A549 (cell line): ENCODE measurements at regions not wholly inside any gene's neighbourhood (a gene's known extent, or its start where the extent isn't known, plus 50 kb on each side); places are given as distances from the start of the nearest gene placed in this dataset.

Source experiments
- ATAC-seq, 2 experiments: fragments of 200-7000 bp in 1 of 2; fragments of >200 bp in 1 of 2; cut with Nextera tagmentation in 1 of 2; cut with Tn5 transposase in 1 of 2; 3 replicates each; pipeline versions ENCODE4 v1.8.0 to v1.9.1; 2018 to 2020; ENCODE audit warnings: mild to moderate bottlenecking in 1 of 2, moderate library complexity in 1 of 2
- CTCF ChIA-PET: fragments of 300-600 bp; sonication (Branson Sonifier 250); formaldehyde crosslinking; extraction: SDS; loops from one replicate; lab custom pipeline; 2021; ENCODE audit warnings: antibody characterized with exemption, inconsistent platforms; lab: Yijun Ruan, JAX
- POLR2A ChIA-PET: fragments of 350-600 bp; formaldehyde crosslinking; extraction: SDS; loops from one replicate; lab custom pipeline; 2021; ENCODE audit warnings: antibody characterized with exemption, inconsistent platforms; lab: Yijun Ruan, JAX
- DNase-seq, 2 experiments: peaks; one replicate each; pipeline versions ENCODE4 v3.0.0 to v3.0.0-alpha.2; 2011 to 2016; ENCODE audit warnings: low read depth in 1 of 2, low spot score in 1 of 2
- FAIRE-seq: peaks from 2 replicates; lab custom pipeline; 2011; peaks lifted over from hg19 to GRCh38; lab: Jason Lieb, UNC
- H3K27ac ChIP-seq, 2 experiments: fragments of >200 bp; sonication (Bioruptor Twin); formaldehyde crosslinking; 3 replicates each; pipeline ENCODE4 v1.5.1; 2016 to 2017
- H3K4me1 ChIP-seq: fragments of >200 bp; sonication (Bioruptor Twin); formaldehyde crosslinking; 3 replicates; pipeline ENCODE4 v1.6.1; 2016
- H3K4me2 ChIP-seq: fragments of >200 bp; sonication (Bioruptor Twin); formaldehyde crosslinking; 3 replicates; pipeline ENCODE4 v1.6.1; 2016
- H3K4me3 ChIP-seq: fragments of >200 bp; sonication (Bioruptor Twin); formaldehyde crosslinking; 3 replicates; pipeline ENCODE4 v1.5.1; 2016
- H3K9me3 ChIP-seq: fragments of >200 bp; sonication (Bioruptor Twin); formaldehyde crosslinking; 3 replicates; pipeline ENCODE4 v1.6.1; 2016
- BHLHE40 ChIP-seq: IDR thresholded peaks from 2 replicates; pipeline ENCODE4 v1.6.1; 2012; ENCODE audit warnings: low read depth, low read length, inconsistent platforms
- CBX2 ChIP-seq: fragments of 200-600 bp; sonication (generic); IDR thresholded peaks from 2 replicates; pipeline ENCODE4 v1.6.1; 2016; ENCODE audit warnings: low read depth, mild to moderate bottlenecking, borderline replicate concordance
- CEBPB ChIP-seq, 2 experiments: fragments of >200 bp in 1 of 2; sonication (Bioruptor Twin) in 1 of 2; formaldehyde crosslinking in 1 of 2; IDR thresholded peaks; 2 replicates each; pipeline ENCODE4 v1.6.1; 2012 to 2016
- CHD4 ChIP-seq: fragments of 200-600 bp; sonication (generic); IDR thresholded peaks from 2 replicates; pipeline ENCODE4 v1.6.1; 2016; ENCODE audit warnings: antibody characterized with exemption, mild to moderate bottlenecking, borderline replicate concordance
- EHMT2 ChIP-seq: fragments of 200-600 bp; sonication (generic); IDR thresholded peaks from 2 replicates; pipeline ENCODE4 v1.6.1; 2016; ENCODE audit warnings: antibody characterized with exemption, low read depth, mild to moderate bottlenecking, moderate library complexity
- ESRRA ChIP-seq: fragments of 150-350 bp; IDR thresholded peaks from 2 replicates; pipeline ENCODE4 v1.6.1; 2014; ENCODE audit warnings: mild to moderate bottlenecking, low read length, borderline replicate concordance
- FOSL2 ChIP-seq, 2 experiments: fragments of 450-650 bp in 1 of 2; fragments of >200 bp in 1 of 2; sonication (Bioruptor Twin) in 1 of 2; formaldehyde crosslinking; IDR thresholded peaks; 2 replicates each; pipeline versions ENCODE4 v1.5.0 to v1.6.1; 2016 to 2020; ENCODE audit warnings: mild to moderate bottlenecking in 1 of 2, moderate library complexity in 1 of 2
- FOXS1 ChIP-seq: fragments of 250-450 bp; sonication (Bioruptor Pico); IDR thresholded peaks from 2 replicates; pipeline ENCODE4 v1.5.0; 2020; ENCODE audit warnings: mild to moderate bottlenecking, moderate library complexity
- GATA3 ChIP-seq: IDR thresholded peaks from 2 replicates; pipeline ENCODE4 v1.6.1; 2012; ENCODE audit warnings: borderline replicate concordance
- HOXA7 ChIP-seq: fragments of 250-450 bp; sonication (Bioruptor Pico); IDR thresholded peaks from 2 replicates; pipeline ENCODE4 v1.5.0; 2020; ENCODE audit warnings: mild to moderate bottlenecking, moderate library complexity
- JUN ChIP-seq, 2 experiments: fragments of >200 bp; sonication (Bioruptor Twin); formaldehyde crosslinking; IDR thresholded peaks; 2 replicates in 1 of 2; 3 replicates in 1 of 2; pipeline ENCODE4 v1.6.1; 2016 to 2017
- MAZ ChIP-seq: fragments of 150-350 bp; IDR thresholded peaks from 2 replicates; pipeline ENCODE4 v1.6.1; 2014; ENCODE audit warnings: antibody characterized with exemption, low read depth, low read length, borderline replicate concordance
- PHF8 ChIP-seq: fragments of 200-600 bp; sonication (generic); IDR thresholded peaks from 2 replicates; pipeline ENCODE4 v1.6.1; 2016; ENCODE audit warnings: low read depth, mild to moderate bottlenecking, antibody characterized with exemption, moderate library complexity, borderline replicate concordance
- RCOR1 ChIP-seq: fragments of 150-350 bp; IDR thresholded peaks from 2 replicates; pipeline ENCODE4 v1.6.1; 2014; ENCODE audit warnings: antibody characterized with exemption, low read length, low read depth
- RNF2 ChIP-seq: fragments of 200-600 bp; sonication (generic); IDR thresholded peaks from 2 replicates; pipeline ENCODE4 v1.6.1; 2016; ENCODE audit warnings: low read depth, mild to moderate bottlenecking, antibody characterized with exemption, moderate library complexity, borderline replicate concordance
- TP53 ChIP-seq: fragments of 250-450 bp; sonication (Bioruptor Pico); IDR thresholded peaks from 2 replicates; pipeline ENCODE4 v1.5.0; 2021; ENCODE audit warnings: mild to moderate bottlenecking, moderate library complexity
- ZFP36 ChIP-seq: fragments of 450-650 bp; IDR thresholded peaks from 2 replicates; pipeline ENCODE4 v1.6.1; 2014; ENCODE audit warnings: borderline replicate concordance; ENCODE audit not compliant: partially characterized antibody
- ZNF302 ChIP-seq: fragments of 250-450 bp; sonication (Bioruptor Pico); IDR thresholded peaks from 2 replicates; pipeline ENCODE4 v1.9.0; 2021; ENCODE audit warnings: inconsistent platforms, mild to moderate bottlenecking, moderate library complexity
- ZSCAN20 ChIP-seq: fragments of 250-450 bp; sonication (Bioruptor Pico); IDR thresholded peaks from 2 replicates; pipeline ENCODE4 v1.8.0; 2022; ENCODE audit warnings: mild to moderate bottlenecking, moderate library complexity
- WGBS: methylation state at CpG from one replicate; pipeline ENCODE4 v1.1.6; 2017; ENCODE audit errors: missing lambda C conversion rate; 5-methylcytosine and 5-hydroxymethylcytosine counted together
- TF ChIP-seq, protein P1 (sequence below): fragments of >200 bp; sonication (Bioruptor Twin); formaldehyde crosslinking; IDR thresholded peaks from 3 replicates; pipeline ENCODE4 v1.6.1; 2016
- TF ChIP-seq, protein P2 (sequence below): IDR thresholded peaks from 2 replicates; pipeline ENCODE4 v1.6.1; 2012
- TF ChIP-seq, protein P3 (sequence below): fragments of >200 bp; sonication (Bioruptor Twin); formaldehyde crosslinking; IDR thresholded peaks from 3 replicates; pipeline ENCODE4 v1.5.1; 2016

DNA sequence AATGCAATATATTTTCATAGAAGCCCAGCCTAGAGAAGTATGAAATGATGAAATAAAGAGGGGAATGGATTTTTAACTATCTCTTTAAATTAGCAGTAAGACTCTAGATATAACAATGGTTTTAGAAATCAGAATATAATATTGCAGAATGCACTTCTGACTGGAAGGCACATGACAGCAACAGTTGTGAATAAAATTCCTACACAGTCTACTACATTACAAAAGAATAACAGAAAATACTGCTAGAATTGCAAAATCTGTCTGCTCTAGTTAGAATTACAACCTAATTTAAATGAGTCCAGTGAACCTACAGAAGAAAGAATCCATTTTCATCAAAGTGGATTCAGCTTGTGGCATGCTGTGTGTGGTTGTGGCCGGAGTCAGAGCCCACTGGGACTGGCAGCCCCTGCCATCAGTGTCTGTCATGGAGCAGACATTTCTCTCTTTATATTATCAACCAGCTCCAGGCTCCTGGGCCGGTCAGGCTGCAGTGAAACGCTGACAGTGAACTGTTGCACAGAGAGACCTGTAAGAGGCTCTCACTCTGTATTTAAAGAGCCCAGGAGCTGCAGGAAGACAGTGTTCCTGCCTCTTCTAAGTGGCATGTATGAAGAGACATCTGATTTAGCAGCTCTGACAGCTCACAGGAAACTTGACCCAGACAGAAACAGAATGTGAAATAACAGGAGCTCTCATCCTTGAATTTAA lies 1523.8 kb upstream of the CADM2 start:
- H3K9me3 ChIP-seq, result no peaks in the 10 kb centered on the region
- POLR2A ChIA-PET, result no interaction called here
- FAIRE-seq (no peak), DNase-seq (peak in 1 of 2 experiments; percentile 5), ATAC-seq (peak in 1 of 2 experiments; percentile 62; a peak in 2 of 6 replicates)
- no peak overlapping the region for H3K27ac ChIP-seq
- no peak overlapping the region for H3K4me3 ChIP-seq
- 3% methylated on average over 3 of the region's 3 CpGs for WGBS
- TF ChIP-seq RNF2 (no peak), JUN (IDR thresholded peaks at IDR 0.05) (no peak), GATA3 (no peak), ZNF302 (CRISPR knock-in tag) (no peak), ZFP36 (no peak), CBX2 (no peak), TP53 (CRISPR knock-in tag) (no peak), PHF8 (no peak), RCOR1 (no peak), FOXS1 (CRISPR knock-in tag) (no peak), CHD4 (no peak), MAZ (no peak)
- TF ChIP-seq, protein P1, sequence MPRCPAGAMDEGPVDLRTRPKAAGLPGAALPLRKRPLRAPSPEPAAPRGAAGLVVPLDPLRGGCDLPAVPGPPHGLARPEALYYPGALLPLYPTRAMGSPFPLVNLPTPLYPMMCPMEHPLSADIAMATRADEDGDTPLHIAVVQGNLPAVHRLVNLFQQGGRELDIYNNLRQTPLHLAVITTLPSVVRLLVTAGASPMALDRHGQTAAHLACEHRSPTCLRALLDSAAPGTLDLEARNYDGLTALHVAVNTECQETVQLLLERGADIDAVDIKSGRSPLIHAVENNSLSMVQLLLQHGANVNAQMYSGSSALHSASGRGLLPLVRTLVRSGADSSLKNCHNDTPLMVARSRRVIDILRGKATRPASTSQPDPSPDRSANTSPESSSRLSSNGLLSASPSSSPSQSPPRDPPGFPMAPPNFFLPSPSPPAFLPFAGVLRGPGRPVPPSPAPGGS, result no peak
- CTCF ChIA-PET, result no interaction called here
- H3K4me2 ChIP-seq, result peak overlapping the region; percentile 43
- H3K4me1 ChIP-seq, result no peaks in the 10 kb centered on the region

DNA sequence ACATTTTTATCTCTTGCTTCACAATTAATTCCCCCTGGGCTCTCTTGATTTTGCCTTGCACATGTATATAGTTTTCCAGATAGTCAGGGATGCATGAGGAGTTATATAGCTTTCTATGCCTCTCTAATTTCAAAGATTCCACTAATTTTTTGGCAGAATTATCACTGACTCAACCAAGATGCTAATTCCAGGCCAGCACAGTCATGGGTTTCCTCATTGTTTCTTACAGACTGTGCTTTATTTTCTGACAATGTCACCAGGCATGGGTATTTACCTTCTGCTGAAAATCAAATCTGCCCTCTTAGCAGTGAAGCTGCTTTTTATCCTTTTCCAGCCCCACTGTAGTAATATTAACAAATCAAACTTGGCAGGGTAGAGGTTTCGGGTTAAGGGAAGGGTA lies 1520.6 kb upstream of the CADM2 start:
- Histone ChIP-seq H3K4me1 (no peaks in the 10 kb centered on the region), H3K4me2 (no peak overlapping the region), H3K27ac (no peak overlapping the region), H3K9me3 (no peaks in the 10 kb centered on the region), H3K4me3 (no peak overlapping the region)
- DNase-seq, result no peak
- ChIA-PET CTCF (no interaction called here), POLR2A (no interaction called here)
- no peak for ATAC-seq
- FAIRE-seq, result no peak
- no peak for TF ChIP-seq HOXA7
- TF ChIP-seq ZNF302 (CRISPR knock-in tag), result no peak
- no peak for TF ChIP-seq RCOR1
- no peak for TF ChIP-seq ESRRA
- TF ChIP-seq CBX2, result no peak
- 18% methylated on average over 1 of the region's 1 CpG for WGBS

DNA sequence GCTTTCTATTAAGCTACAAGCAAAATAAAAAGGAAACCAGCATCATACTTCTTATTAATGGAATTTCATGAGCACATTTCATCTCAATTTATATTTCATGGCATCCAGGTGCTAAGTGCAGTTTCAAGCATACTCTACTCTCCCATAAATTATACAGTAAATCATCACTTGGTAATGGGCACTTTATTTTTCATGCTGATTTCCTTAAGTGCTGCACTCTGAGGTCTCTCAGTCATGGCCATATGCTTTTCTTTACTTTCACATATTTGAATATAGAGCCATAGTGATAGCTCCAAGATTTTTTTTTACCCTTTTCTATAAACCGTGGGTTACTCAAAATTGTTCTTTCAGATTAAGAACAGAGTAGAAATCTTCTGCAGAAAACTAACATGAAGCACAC lies 1505.7 kb upstream of the CADM2 start:
- Histone ChIP-seq H3K27ac (no peak overlapping the region), H3K4me1 (no peaks in the 10 kb centered on the region), H3K9me3 (no peaks in the 10 kb centered on the region), H3K4me2 (no peak overlapping the region)
- DNase-seq, result no peak
- 7% methylated on average over 1 of the region's 1 CpG for whole genome bisulfite sequencing
- TF ChIP-seq ZSCAN20 (CRISPR knock-in tag) (no peak), JUN (IDR thresholded peaks at IDR 0.05) (no peak), FOSL2 (IDR thresholded peaks at IDR 0.05) (no peak), FOSL2 (CRISPR knock-in tag; IDR thresholded peaks at IDR 0.05) (no peak), BHLHE40 (no peak), TP53 (CRISPR knock-in tag) (no peak), CEBPB (IDR thresholded peaks at IDR 0.05) (no peak), EHMT2 (no peak)
- TF ChIP-seq, protein P2, sequence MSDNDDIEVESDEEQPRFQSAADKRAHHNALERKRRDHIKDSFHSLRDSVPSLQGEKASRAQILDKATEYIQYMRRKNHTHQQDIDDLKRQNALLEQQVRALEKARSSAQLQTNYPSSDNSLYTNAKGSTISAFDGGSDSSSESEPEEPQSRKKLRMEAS, result no peak
- TF ChIP-seq, protein P3, sequence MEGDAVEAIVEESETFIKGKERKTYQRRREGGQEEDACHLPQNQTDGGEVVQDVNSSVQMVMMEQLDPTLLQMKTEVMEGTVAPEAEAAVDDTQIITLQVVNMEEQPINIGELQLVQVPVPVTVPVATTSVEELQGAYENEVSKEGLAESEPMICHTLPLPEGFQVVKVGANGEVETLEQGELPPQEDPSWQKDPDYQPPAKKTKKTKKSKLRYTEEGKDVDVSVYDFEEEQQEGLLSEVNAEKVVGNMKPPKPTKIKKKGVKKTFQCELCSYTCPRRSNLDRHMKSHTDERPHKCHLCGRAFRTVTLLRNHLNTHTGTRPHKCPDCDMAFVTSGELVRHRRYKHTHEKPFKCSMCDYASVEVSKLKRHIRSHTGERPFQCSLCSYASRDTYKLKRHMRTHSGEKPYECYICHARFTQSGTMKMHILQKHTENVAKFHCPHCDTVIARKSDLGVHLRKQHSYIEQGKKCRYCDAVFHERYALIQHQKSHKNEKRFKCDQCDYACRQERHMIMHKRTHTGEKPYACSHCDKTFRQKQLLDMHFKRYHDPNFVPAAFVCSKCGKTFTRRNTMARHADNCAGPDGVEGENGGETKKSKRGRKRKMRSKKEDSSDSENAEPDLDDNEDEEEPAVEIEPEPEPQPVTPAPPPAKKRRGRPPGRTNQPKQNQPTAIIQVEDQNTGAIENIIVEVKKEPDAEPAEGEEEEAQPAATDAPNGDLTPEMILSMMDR, result no peak
- TF ChIP-seq, all 56 proteins: peak for 0
- no peak overlapping the region for H3K4me3 ChIP-seq
- ATAC-seq, result no peak
- no peak for FAIRE-seq
- ChIA-PET CTCF (no interaction called here), POLR2A (no interaction called here)
